Stimulated activated CD8-positive, alpha-beta memory T cell treated with anti-CD3 and anti-CD28 coated beads, Interleukin-4, amount 100 ng/mL, for 24 hours (primary cell): ENCODE measurements at regions not wholly inside any gene's neighbourhood (a gene's known extent, or its start where the extent isn't known, plus 50 kb on each side); places are given as distances from the start of the nearest gene placed in this dataset.
A peak's percentile ranks its signal among the peaks of the same experiment; 100 is the strongest.

ENCODE experiments used
- DNase-seq: peaks from one replicate; pipeline ENCODE4 v3.0.0-alpha.2; 2020; ENCODE audit warnings: low read depth

DNA sequence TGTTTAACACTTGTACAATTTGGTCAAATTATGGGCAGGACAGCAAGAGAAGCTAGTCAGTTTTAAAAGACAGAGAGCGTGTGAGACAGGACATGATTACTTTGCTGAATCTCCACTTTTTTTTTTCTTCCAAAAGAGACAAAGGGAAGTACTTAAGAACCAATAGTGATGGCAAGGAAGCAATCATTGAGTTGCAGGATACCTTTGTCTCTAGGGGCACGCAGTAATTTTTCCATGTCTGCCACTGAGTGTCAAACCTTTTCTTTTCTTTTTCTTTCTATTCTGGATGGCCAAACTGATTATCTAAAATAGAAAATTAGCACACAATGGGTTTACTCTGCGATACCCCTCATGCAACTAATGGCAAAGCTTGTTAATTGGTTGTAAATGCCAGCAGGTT, 533.0 kb downstream of the PLCL1 start:
- DNase-seq, result no peak

GRCh38 chr2:198328454-198328853, 524.1 kb downstream of the PLCL1 start:
- no peak for DNase-seq

GRCh38 chr2:198327526-198327925, 523.1 kb downstream of the PLCL1 start:
- no peak for DNase-seq

GRCh38 chr2:198326431-198326830, 522.0 kb downstream of the PLCL1 start:
- DNase-seq, result no peak

DNA sequence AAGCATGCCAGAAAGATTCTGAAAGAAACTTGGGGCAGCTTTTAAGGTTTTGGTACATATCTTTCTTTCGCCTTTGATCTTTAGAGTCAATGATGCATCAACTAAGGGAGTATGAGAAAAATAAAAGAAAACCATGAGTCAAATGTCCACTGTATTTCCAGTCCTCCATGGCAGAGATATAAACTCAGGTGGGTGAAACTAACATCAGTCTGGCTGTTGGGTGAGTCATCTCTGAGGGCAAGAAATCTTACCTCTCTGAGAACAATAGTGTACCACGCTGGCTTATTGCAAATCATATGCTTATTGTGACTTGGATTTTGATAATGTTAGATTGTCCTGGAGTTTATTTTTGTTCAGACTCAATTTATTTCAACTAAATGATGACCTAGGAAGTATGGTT, 521.0 kb downstream of the PLCL1 start:
- DNase-seq, result no peak

- no peak for DNase-seq
Observed at GRCh38 chr2:198324071-198324470, 519.7 kb downstream of the PLCL1 start.

DNA sequence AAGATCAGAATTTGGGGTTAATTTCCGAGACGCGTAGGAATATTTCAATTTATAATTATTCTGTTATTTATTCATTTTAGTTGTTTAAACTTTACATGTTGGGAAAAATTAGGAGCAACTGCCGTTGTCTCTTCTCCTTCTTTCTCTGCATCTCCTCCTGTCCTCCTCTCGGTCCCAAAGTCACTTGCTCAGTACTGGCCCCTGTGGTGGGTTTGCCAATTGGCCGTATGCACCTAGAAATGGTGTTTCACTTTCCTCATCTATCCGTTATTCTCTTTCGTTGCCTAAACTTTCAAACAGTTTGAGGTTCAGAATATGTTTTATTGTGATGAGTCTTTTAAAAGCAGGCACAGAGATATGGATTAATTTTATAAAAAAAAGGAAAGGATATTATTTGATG, 517.9 kb downstream of the PLCL1 start:
- no peak for DNase-seq

GRCh38 chr2:198321522-198322088, 517.2 kb downstream of the PLCL1 start:
- DNase-seq, result no peak

DNA sequence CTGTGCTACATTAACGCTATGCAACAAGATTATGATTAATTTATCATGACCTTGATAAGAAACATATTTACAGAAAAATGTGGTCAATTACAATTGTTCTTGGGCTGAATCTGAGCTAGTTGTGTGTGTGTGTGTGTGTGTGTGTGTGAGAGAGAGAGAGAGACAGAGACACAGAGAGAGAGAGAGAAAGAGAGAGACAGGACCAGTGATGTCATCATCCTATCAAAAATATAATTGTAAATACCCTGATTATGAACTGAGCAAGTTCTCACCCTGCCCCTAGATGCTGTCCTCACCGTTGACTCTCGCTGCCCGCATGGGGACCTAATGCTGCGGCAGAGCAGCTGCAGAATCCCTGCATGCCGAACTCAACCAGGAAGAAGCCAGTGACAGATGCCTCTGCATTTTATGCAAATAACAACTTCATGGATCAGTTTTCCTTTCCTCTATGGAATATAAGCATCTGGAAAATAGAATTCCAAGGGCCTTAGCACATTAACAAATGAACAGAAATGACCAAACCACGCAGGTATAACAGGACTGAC, 512.5 kb downstream of the PLCL1 start:
- no peak for DNase-seq

- DNase-seq, result no peak
Observed at GRCh38 chr2:198315791-198316630, 511.6 kb downstream of the PLCL1 start.

GRCh38 chr2:198314559-198315153, 510.3 kb downstream of the PLCL1 start:
- DNase-seq, result no peak

- no peak for DNase-seq
Observed at GRCh38 chr2:198312596-198313483, 508.4 kb downstream of the PLCL1 start.

DNA sequence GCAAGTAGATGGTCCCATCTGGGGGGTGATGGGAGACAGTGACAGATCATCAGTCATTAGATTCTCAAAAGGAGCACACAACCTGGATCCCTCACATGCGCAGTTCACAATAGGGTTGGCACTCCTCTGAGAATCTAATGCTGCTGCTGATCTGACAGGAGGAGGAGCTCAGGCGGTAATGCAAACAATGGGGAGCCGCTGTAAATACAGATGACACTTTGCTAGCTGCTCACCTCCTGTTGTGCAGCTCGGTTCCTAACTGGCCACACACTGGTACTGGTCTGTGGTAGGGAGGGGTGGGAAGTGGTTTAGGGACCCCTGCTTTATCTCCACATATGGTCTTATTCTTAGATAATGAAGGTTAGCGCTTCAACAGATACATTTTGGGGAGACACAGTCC, 506.6 kb downstream of the PLCL1 start:
- DNase-seq, result no peak

DNA sequence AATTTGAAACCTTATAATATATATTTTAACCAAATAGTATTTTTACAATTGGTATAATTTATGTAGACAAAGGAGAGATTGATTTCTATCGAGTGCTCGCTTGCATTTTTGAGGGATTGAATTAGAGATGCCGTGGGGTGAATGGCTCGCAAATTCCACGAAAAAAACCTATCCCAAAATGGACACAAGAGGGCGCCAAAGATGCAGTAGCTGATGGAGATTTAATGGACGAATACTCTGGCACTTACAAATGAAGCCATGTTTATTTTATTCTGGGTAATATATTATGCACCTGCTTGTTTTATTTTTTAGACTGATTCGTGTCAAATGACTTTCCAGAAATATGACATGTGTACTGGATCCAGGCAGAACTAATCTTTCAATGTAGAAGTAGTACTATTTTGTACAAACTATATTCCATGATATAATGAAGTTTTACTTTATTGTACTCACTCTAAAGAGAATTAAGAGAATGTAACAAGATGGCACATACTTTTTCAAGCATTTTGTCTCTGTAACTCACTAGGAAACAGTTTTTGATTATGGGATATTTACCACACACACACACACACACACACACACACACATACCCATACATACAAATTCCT, 505.4 kb downstream of the PLCL1 start:
- DNase-seq, result peak; percentile 20

GRCh38 chr2:198309081-198309480, 504.7 kb downstream of the PLCL1 start:
- DNase-seq, result no peak

DNA sequence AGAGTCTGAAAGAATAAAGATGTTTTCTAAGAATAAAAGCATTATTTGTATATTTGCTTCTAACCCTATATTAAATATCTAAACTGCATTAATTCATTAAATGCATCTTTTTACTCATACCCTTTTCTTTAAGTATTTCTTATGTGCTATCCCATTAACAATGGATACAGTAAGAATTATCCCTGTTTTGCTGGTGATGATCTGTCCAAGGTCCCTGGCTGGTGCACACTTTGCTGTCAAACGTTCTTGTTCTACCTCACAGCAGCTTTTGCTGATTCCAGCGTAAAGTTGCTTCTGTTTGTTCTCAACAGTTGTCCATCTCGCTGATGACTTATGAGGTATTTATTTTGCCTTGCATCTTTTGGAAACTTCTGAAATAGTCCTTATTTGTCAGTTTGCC, 504.0 kb downstream of the PLCL1 start:
- DNase-seq, result no peak

DNA sequence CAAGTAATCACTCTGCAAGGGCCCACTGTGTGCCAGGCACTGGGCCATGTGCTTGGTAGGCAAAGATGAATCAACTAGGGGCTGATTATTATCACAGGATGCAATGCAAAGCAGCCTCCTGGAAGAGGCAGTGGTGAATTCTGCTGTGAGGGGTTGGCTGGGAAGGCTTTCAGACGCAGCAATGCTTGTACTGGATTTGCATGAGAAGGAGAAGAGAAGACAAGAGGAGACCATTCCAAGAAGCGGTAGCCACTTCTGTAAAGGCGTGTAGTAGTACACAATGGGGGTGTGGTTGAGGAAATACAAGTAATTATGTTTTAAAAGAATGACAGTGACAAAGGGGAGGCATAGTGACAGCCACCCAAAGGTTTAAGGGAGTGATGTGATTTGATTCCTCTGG, 502.7 kb downstream of the PLCL1 start:
- DNase-seq, result no peak

GRCh38 chr2:198304859-198305258, 500.5 kb downstream of the PLCL1 start:
- DNase-seq, result no peak

DNA sequence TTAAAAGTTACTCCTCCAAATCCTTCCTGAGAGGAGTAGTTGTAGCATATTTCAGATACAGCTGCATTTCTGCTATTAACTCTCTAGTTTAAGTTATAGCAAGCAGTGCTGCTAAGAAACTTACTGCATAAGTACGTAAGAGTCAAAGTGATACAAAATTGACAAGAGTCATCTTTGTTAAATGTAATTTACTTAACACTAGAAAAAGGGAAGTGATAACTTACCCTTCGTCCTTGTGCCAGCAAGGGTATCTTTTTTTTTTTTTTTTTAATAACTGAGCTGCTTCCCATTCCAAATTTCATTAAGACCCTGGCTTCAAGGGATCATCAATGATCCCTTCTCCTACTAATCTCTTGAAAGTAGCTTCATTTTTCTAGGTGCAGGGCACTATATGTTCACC, 493.0 kb downstream of the PLCL1 start:
- DNase-seq, result no peak

GRCh38 chr2:198296665-198297308, 492.4 kb downstream of the PLCL1 start:
- DNase-seq, result peak; percentile 23

DNA sequence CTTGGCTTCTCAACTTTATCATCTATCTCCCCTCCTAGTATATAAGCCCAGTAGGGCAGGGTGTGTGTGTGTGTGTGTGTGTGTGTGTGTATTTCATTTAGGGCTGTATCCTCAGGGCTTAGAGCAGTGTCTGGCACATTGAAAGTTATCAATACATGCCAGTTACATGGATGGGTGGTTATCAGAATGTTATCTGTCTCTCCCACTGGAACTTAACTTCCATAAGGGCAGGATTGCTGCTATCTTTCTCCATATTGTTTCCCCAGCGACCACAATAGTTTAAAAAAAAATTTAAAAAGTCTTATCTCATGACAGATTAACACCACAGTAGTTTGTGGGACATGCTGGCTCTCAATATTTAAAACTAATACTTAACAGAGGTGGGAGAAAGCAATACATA, 488.9 kb downstream of the PLCL1 start:
- no peak for DNase-seq
